ENCODE measurements at regions not wholly inside any gene's neighbourhood (a gene's known extent, or its start where the extent isn't known, plus 50 kb on each side); places are given as distances from the start of the nearest gene placed in this dataset.

- TF ChIP-seq CTCF (IDR thresholded peaks at IDR 0.05) (no peak), POLR2AphosphoS5 (IDR thresholded peaks at IDR 0.05; ENCODE audit: low read depth, low read length) (no peak), SIN3A (IDR thresholded peaks at IDR 0.05; ENCODE audit: borderline replicate concordance, insufficient read depth, low read depth, low read length) (no peak), REST (IDR thresholded peaks at IDR 0.05; ENCODE audit: insufficient read depth in 1 of 2, low read depth in 2 of 2, low read length in 1 of 2) (no peak), TCF7L2 (IDR thresholded peaks at IDR 0.05; ENCODE audit: low read depth, low read length) (no peak)
These were observed 561.9 kb upstream of the CAMK1G start for GRCh38 chr1:209021622-209022021.
